ENCODE measurements at regions not wholly inside any gene's neighbourhood (a gene's known extent, or its start where the extent isn't known, plus 50 kb on each side); places are given as distances from the start of the nearest gene placed in this dataset.

- no peak for DNase-seq (ENCODE audit: low read depth)
- no peak overlapping the region for H3K4me3 ChIP-seq (ENCODE audit: low read length)
- TF ChIP-seq CTCF (conservative IDR thresholded peaks at IDR 0.05; ENCODE audit: low read length): no peak
Observed at GRCh38 chr6:126267626-126268025, 72.3 kb upstream of the CENPW start.

- no peak for TF ChIP-seq CTCF (conservative IDR thresholded peaks at IDR 0.05; ENCODE audit: low read length)
- no peak for DNase-seq (ENCODE audit: low read depth)
- H3K4me3 ChIP-seq (ENCODE audit: low read length): no peak overlapping the region
Observed at GRCh38 chr6:126268092-126268491, 71.8 kb upstream of the CENPW start.

GRCh38 chr6:126280287-126280686 is 59.6 kb upstream of the CENPW start:
- DNase-seq (ENCODE audit: low read depth): no peak
- H3K4me3 ChIP-seq (ENCODE audit: low read length): no peak overlapping the region
- TF ChIP-seq CTCF (conservative IDR thresholded peaks at IDR 0.05; ENCODE audit: low read length): no peak

GRCh38 chr6:126285871-126286365 is 54.0 kb upstream of the CENPW start:
- TF ChIP-seq CTCF (conservative IDR thresholded peaks at IDR 0.05; ENCODE audit: low read length): no peak
- no peak overlapping the region for H3K4me3 ChIP-seq (ENCODE audit: low read length)
- no peak for DNase-seq (ENCODE audit: low read depth)

Measured in AG10803 (cell line).